ENCODE measurements at regions not wholly inside any gene's neighbourhood (a gene's known extent, or its start where the extent isn't known, plus 50 kb on each side); places are given as distances from the start of the nearest gene placed in this dataset.

DNA sequence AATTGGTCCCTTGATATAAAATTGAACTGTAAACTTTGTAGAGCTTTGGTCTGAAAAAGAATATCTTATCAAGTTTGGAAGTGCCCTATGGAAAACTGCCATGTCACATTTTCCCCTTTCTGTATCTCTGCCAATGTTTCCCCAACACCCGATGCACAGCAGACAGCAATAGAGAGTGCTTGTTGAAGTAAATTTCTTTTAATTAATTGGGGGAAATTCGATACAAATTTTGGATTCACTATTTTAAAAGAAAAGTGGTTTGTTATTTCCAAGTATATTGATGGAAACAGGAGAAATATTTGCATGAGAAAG lies 208.1 kb downstream of the OGFRL1 start:
- H3K4me1 ChIP-seq (ENCODE audit: control insufficient read depth, insufficient read depth, low read length), result peaks cover 2% of the 10 kb centered on the region
- no peak overlapping the region for H3K27ac ChIP-seq (ENCODE audit: low read depth, low read length)
- H3K9ac ChIP-seq (ENCODE audit: low read length), result no peak overlapping the region
- no peak overlapping the region for H3K4me3 ChIP-seq (ENCODE audit: low read length)
- no peaks in the 10 kb centered on the region for H3K36me3 ChIP-seq (ENCODE audit: control insufficient read depth, insufficient read depth, low read length)
- no peaks in the 10 kb centered on the region for H3K27me3 ChIP-seq (ENCODE audit: control insufficient read depth, insufficient read depth, low read length)

DNA sequence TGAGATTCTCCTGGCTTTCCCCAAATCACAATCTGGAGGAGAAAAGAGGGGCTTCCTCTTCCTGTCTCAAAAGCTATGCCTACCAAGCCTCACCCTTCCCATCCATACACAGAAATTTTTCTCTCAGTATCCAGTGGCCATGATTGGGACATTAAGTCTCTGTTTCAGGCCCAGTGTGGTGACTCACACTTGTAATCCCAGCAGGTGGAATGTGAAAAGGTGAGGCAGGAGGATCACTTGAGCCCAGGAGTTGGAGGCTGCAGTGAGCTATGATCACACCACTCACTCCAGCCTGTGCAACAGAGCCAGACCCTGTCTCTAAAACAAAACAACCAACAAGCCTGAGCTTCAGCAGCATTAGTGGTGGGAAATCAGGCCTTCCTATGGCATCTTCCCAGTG lies 210.0 kb downstream of the OGFRL1 start:
- H3K4me3 ChIP-seq (ENCODE audit: low read length), result no peak overlapping the region
- no peak overlapping the region for H3K27ac ChIP-seq (ENCODE audit: low read depth, low read length)
- H3K9ac ChIP-seq (ENCODE audit: low read length), result no peak overlapping the region
- no peaks in the 10 kb centered on the region for H3K36me3 ChIP-seq (ENCODE audit: control insufficient read depth, insufficient read depth, low read length)
- no peaks in the 10 kb centered on the region for H3K27me3 ChIP-seq (ENCODE audit: control insufficient read depth, insufficient read depth, low read length)
- peaks cover 2% of the 10 kb centered on the region for H3K4me1 ChIP-seq (ENCODE audit: control insufficient read depth, insufficient read depth, low read length)

- no peaks in the 10 kb centered on the region for H3K27me3 ChIP-seq (ENCODE audit: control insufficient read depth, insufficient read depth, low read length)
- H3K4me3 ChIP-seq (ENCODE audit: low read length), result no peak overlapping the region
- peaks cover 2% of the 10 kb centered on the region for H3K4me1 ChIP-seq (ENCODE audit: control insufficient read depth, insufficient read depth, low read length)
- no peaks in the 10 kb centered on the region for H3K36me3 ChIP-seq (ENCODE audit: control insufficient read depth, insufficient read depth, low read length)
- H3K27ac ChIP-seq (ENCODE audit: low read depth, low read length), result no peak overlapping the region
- no peak overlapping the region for H3K9ac ChIP-seq (ENCODE audit: low read length)
Measured at GRCh38 chr6:71499667-71500066, 211.1 kb downstream of the OGFRL1 start.

GRCh38 chr6:71502168-71502567 lies 213.6 kb downstream of the OGFRL1 start:
- Histone ChIP-seq H3K4me3 (ENCODE audit: low read length) (no peak overlapping the region), H3K4me1 (ENCODE audit: control insufficient read depth, insufficient read depth, low read length) (no peaks in the 10 kb centered on the region), H3K9ac (ENCODE audit: low read length) (no peak overlapping the region), H3K27ac (ENCODE audit: low read depth, low read length) (no peak overlapping the region), H3K27me3 (ENCODE audit: control insufficient read depth, insufficient read depth, low read length) (no peaks in the 10 kb centered on the region), H3K36me3 (ENCODE audit: control insufficient read depth, insufficient read depth, low read length) (no peaks in the 10 kb centered on the region)

DNA sequence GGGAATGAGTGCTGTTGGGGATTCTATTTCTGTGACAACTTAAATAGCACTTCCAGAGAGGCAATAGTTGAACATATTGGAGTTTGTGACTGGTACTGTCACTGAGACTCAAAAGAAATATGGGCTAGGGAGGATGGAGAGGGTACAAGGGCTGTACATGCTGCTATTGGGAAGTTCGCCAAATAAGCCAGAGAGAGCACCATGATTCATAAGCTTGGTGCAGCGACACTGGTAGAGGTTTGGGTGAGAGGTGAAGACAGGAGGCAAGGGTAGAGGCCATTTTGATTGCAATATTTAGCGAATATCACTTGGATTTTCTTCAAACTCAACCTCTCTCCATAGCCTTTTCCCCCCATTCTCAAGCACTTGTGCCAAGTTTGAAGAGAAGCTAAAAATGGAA lies 214.3 kb downstream of the OGFRL1 start:
- Histone ChIP-seq H3K36me3 (ENCODE audit: control insufficient read depth, insufficient read depth, low read length) (no peaks in the 10 kb centered on the region), H3K27ac (ENCODE audit: low read depth, low read length) (no peak overlapping the region)

GRCh38 chr6:71507183-71507582 lies 218.6 kb downstream of the OGFRL1 start:
- Histone ChIP-seq H3K4me3 (ENCODE audit: low read length) (no peak overlapping the region), H3K9ac (ENCODE audit: low read length) (no peak overlapping the region), H3K27me3 (ENCODE audit: control insufficient read depth, insufficient read depth, low read length) (no peaks in the 10 kb centered on the region), H3K4me1 (ENCODE audit: control insufficient read depth, insufficient read depth, low read length) (peaks cover 11% of the 10 kb centered on the region), H3K36me3 (ENCODE audit: control insufficient read depth, insufficient read depth, low read length) (no peaks in the 10 kb centered on the region), H3K27ac (ENCODE audit: low read depth, low read length) (no peak overlapping the region)

More for the DNA sequence above, 214.3 kb downstream of the OGFRL1 start:
- Histone ChIP-seq H3K27me3 (ENCODE audit: control insufficient read depth, insufficient read depth, low read length) (no peaks in the 10 kb centered on the region), H3K4me3 (ENCODE audit: low read length) (no peak overlapping the region), H3K4me1 (ENCODE audit: control insufficient read depth, insufficient read depth, low read length) (no peaks in the 10 kb centered on the region), H3K9ac (ENCODE audit: low read length) (no peak overlapping the region)

DNA sequence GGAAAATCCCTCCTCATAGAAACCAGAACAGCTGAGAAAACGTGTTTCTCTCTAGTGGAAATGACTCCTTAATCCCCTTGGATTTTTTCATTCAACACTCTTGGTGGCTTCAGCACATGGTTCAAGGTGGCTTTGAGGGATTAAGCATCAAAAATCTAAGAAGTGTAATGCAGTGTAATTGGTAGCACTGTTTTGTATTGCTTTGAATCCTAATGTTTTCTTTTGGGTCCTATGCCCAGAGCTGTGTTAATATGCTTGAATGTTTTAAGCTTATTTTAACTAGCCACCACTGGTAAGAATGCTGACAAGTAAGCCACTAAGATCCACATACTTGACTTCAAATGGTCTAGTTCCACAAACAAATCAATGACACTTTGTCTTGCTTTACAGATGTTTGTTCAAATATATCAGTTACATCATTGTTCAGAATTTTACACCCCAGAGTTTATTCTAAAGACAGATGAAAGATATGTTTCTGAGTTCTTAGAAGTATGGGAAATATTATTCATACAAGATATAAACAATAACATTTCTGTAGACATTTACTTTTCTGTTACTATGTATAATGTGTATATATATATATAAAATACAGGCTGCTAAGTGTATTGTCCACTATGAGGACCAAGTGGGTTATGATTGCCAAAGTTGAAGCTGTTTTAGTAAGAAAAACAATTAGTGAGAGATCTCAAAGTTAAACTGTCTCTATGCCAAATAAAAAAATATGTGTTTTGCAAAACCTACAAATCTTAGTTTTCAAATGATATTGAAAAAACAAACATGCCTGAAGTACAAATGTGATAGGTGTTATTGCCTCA lies 220.8 kb downstream of the OGFRL1 start:
- H3K36me3 ChIP-seq (ENCODE audit: control insufficient read depth, insufficient read depth, low read length), result no peaks in the 10 kb centered on the region
- H3K4me1 ChIP-seq (ENCODE audit: control insufficient read depth, insufficient read depth, low read length), result peaks cover 11% of the 10 kb centered on the region
- no peak overlapping the region for H3K4me3 ChIP-seq (ENCODE audit: low read length)
- H3K27ac ChIP-seq (ENCODE audit: low read depth, low read length), result no peak overlapping the region
- H3K27me3 ChIP-seq (ENCODE audit: control insufficient read depth, insufficient read depth, low read length), result no peaks in the 10 kb centered on the region
- no peak overlapping the region for H3K9ac ChIP-seq (ENCODE audit: low read length)

DNA sequence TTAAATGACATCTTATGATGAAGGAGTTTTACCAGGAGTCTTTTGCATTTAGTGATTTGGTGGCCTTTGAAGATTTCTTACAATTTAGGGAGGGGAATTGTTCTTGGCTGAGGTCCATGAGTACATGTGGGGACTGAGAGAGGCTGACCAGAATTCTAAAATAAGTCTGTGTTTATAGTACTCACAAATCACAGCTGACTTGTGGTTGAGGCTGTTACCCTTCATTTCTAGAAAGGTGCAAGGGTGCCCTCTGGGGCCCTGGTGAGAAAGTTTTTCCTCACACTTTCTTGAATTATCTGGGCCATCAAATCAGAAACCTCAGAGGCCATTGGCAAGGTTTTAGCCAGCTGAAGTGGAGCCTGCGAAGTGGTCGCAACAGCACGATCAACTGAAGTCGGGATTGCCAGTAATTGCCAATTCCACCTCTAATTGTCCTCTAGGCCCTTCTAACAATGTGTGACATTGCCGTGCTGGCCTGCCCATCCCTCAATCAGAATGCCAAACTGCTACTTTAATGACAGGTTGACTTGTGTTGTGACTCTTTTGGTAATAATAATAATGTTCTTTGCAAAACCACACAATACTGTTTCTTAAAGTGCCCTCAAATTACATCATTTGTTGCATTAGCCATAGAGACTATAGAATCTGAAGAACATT lies 221.6 kb downstream of the OGFRL1 start:
- H3K4me3 ChIP-seq (ENCODE audit: low read length), result no peak overlapping the region
- H3K36me3 ChIP-seq (ENCODE audit: control insufficient read depth, insufficient read depth, low read length), result no peaks in the 10 kb centered on the region
- peaks cover 11% of the 10 kb centered on the region for H3K4me1 ChIP-seq (ENCODE audit: control insufficient read depth, insufficient read depth, low read length)
- no peaks in the 10 kb centered on the region for H3K27me3 ChIP-seq (ENCODE audit: control insufficient read depth, insufficient read depth, low read length)
- H3K9ac ChIP-seq (ENCODE audit: low read length), result no peak overlapping the region
- H3K27ac ChIP-seq (ENCODE audit: low read depth, low read length), result no peak overlapping the region

DNA sequence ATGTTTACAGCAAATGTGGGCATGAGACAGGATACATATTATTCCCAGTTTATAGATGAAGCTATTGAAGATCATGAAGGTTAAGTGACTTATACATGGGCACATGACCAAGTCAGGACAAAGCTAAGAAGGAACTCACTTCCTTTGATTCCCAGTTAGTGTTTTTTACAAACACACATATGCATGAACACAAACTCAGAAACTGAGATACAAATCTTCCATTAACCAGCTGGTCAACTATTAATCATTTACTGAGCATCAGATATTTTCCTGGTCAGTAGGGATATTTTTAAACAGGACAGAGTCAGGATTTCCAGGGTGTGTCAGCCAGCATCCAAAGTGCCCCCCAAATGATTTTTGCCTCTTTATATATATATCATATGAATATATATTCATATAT lies 222.2 kb downstream of the OGFRL1 start:
- Histone ChIP-seq H3K9ac (ENCODE audit: low read length) (no peak overlapping the region), H3K36me3 (ENCODE audit: control insufficient read depth, insufficient read depth, low read length) (no peaks in the 10 kb centered on the region), H3K4me1 (ENCODE audit: control insufficient read depth, insufficient read depth, low read length) (peaks cover 11% of the 10 kb centered on the region), H3K4me3 (ENCODE audit: low read length) (no peak overlapping the region), H3K27ac (ENCODE audit: low read depth, low read length) (no peak overlapping the region), H3K27me3 (ENCODE audit: control insufficient read depth, insufficient read depth, low read length) (no peaks in the 10 kb centered on the region)

GRCh38 chr6:71512256-71512655 lies 223.6 kb downstream of the OGFRL1 start:
- no peak overlapping the region for H3K9ac ChIP-seq (ENCODE audit: low read length)

GRCh38 chr6:71513036-71513435 lies 224.4 kb downstream of the OGFRL1 start:
- H3K36me3 ChIP-seq (ENCODE audit: control insufficient read depth, insufficient read depth, low read length), result no peaks in the 10 kb centered on the region
- no peak overlapping the region for H3K4me3 ChIP-seq (ENCODE audit: low read length)
- no peaks in the 10 kb centered on the region for H3K27me3 ChIP-seq (ENCODE audit: control insufficient read depth, insufficient read depth, low read length)
- no peak overlapping the region for H3K9ac ChIP-seq (ENCODE audit: low read length)
- H3K4me1 ChIP-seq (ENCODE audit: control insufficient read depth, insufficient read depth, low read length), result peaks cover 11% of the 10 kb centered on the region
- no peak overlapping the region for H3K27ac ChIP-seq (ENCODE audit: low read depth, low read length)

More at GRCh38 chr6:71512256-71512655, 223.6 kb downstream of the OGFRL1 start:
- H3K4me1 ChIP-seq (ENCODE audit: control insufficient read depth, insufficient read depth, low read length), result peaks cover 11% of the 10 kb centered on the region
- no peak overlapping the region for H3K27ac ChIP-seq (ENCODE audit: low read depth, low read length)
- H3K27me3 ChIP-seq (ENCODE audit: control insufficient read depth, insufficient read depth, low read length), result no peaks in the 10 kb centered on the region
- H3K4me3 ChIP-seq (ENCODE audit: low read length), result no peak overlapping the region
- H3K36me3 ChIP-seq (ENCODE audit: control insufficient read depth, insufficient read depth, low read length), result no peaks in the 10 kb centered on the region

DNA sequence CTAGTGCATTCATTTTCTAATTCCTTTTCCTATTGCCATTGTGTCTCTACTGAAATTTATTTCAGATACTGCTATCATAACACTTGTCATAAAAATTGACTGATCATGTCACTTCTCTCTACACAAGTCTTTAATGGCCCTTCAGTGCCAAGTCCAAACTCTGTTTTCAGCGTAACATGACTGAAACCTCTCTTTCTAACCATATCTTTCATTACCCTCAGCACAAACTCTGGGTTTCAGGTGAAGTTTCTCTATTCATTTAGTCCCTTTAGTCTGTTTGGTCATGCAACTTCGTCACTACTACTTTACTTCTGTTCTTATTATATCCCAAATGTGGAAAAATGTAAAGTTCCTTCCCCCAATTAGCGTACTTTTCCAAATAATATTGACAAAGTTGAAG lies 234.9 kb downstream of the OGFRL1 start:
- H3K4me1 ChIP-seq (ENCODE audit: control insufficient read depth, insufficient read depth, low read length), result no peaks in the 10 kb centered on the region
- H3K4me3 ChIP-seq (ENCODE audit: low read length), result no peak overlapping the region
- H3K36me3 ChIP-seq (ENCODE audit: control insufficient read depth, insufficient read depth, low read length), result no peaks in the 10 kb centered on the region
- no peaks in the 10 kb centered on the region for H3K27me3 ChIP-seq (ENCODE audit: control insufficient read depth, insufficient read depth, low read length)
- H3K27ac ChIP-seq (ENCODE audit: low read depth, low read length), result no peak overlapping the region
- H3K9ac ChIP-seq (ENCODE audit: low read length), result no peak overlapping the region

DNA sequence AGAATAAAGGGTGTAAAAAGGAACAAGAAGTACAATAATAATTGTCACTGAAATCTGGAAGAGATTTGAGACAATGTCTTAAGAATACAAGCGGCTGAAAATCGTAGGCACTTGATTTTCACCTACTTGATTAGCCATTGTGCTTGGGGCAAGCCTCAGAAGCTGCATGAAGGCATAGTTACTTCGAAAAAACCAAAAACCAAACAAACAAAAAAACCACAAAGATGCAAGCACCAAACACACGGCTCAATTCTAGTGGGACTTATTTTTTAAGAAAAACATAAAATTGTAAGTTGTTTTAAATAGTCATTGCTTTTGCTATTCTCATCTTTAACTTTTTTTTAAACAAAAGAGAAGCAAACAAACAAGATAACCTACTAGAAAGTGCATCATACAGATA lies 235.6 kb downstream of the OGFRL1 start:
- no peak overlapping the region for H3K9ac ChIP-seq (ENCODE audit: low read length)
- no peaks in the 10 kb centered on the region for H3K27me3 ChIP-seq (ENCODE audit: control insufficient read depth, insufficient read depth, low read length)
- H3K4me1 ChIP-seq (ENCODE audit: control insufficient read depth, insufficient read depth, low read length), result no peaks in the 10 kb centered on the region
- H3K4me3 ChIP-seq (ENCODE audit: low read length), result no peak overlapping the region
- no peaks in the 10 kb centered on the region for H3K36me3 ChIP-seq (ENCODE audit: control insufficient read depth, insufficient read depth, low read length)
- no peak overlapping the region for H3K27ac ChIP-seq (ENCODE audit: low read depth, low read length)
